ENCODE measurements at regions not wholly inside any gene's neighbourhood (a gene's known extent, or its start where the extent isn't known, plus 50 kb on each side); places are given as distances from the start of the nearest gene placed in this dataset.

DNA sequence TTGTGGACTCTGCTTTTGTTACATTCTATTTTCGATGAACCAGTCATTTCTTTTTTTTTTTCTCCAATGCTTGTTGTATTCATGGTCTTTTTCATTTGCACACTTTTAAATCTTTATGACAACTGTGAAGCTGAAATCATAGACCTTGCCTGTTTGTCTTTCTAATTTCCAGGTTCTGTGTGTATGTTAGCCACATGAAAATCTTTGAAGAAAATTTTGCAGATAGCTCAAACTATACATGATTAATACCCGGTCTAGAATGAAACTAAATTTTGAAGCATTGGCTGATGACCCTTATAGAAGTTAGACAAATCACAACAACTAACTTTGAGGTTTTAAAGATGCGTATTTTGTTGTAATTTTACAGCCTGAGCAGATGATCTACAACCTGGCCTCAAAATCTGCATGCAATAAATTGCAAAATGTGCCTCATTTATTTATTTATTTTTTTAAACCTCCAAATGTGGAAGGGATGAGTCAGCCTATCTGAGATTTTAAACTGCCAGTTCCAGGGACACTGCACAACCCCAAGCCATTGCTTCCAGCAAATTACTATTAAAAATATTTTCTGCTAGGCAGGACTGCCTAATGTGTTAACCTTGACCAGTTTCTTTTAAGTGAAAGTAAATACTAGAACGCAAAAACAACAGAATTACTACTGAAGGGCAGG lies 96.3 kb upstream of the NAV3 start:
- no peaks in the 10 kb centered on the region for H4K20me1 ChIP-seq (ENCODE audit: insufficient read depth, low read length)
- H3K4me1 ChIP-seq (ENCODE audit: low read length): no peaks in the 10 kb centered on the region
- no peak overlapping the region for H3K4me2 ChIP-seq (ENCODE audit: low read length)
- no peaks in the 10 kb centered on the region for H3K36me3 ChIP-seq (replicated peaks; ENCODE audit: low read depth, low read length)
- H3K4me3 ChIP-seq (ENCODE audit: low read length): no peak overlapping the region
- H3K27ac ChIP-seq (ENCODE audit: low read length): no peak overlapping the region
- TF ChIP-seq, protein P1, sequence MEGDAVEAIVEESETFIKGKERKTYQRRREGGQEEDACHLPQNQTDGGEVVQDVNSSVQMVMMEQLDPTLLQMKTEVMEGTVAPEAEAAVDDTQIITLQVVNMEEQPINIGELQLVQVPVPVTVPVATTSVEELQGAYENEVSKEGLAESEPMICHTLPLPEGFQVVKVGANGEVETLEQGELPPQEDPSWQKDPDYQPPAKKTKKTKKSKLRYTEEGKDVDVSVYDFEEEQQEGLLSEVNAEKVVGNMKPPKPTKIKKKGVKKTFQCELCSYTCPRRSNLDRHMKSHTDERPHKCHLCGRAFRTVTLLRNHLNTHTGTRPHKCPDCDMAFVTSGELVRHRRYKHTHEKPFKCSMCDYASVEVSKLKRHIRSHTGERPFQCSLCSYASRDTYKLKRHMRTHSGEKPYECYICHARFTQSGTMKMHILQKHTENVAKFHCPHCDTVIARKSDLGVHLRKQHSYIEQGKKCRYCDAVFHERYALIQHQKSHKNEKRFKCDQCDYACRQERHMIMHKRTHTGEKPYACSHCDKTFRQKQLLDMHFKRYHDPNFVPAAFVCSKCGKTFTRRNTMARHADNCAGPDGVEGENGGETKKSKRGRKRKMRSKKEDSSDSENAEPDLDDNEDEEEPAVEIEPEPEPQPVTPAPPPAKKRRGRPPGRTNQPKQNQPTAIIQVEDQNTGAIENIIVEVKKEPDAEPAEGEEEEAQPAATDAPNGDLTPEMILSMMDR (IDR thresholded peaks at IDR 0.05; ENCODE audit: low read depth, low read length): no peak
- TF ChIP-seq EZH2phosphoT487 (IDR thresholded peaks at IDR 0.05; ENCODE audit: low read depth): no peak
- no peaks in the 10 kb centered on the region for H3K27me3 ChIP-seq (ENCODE audit: low read depth, low read length)
- H3K9ac ChIP-seq (ENCODE audit: low read length): no peak overlapping the region
- H3K79me2 ChIP-seq (ENCODE audit: low read length): no peaks in the 10 kb centered on the region
- no peaks in the 10 kb centered on the region for H3K9me3 ChIP-seq (ENCODE audit: insufficient read depth, low read length)
- no peak overlapping the region for H2AFZ ChIP-seq (ENCODE audit: low read depth, low read length)

DNA sequence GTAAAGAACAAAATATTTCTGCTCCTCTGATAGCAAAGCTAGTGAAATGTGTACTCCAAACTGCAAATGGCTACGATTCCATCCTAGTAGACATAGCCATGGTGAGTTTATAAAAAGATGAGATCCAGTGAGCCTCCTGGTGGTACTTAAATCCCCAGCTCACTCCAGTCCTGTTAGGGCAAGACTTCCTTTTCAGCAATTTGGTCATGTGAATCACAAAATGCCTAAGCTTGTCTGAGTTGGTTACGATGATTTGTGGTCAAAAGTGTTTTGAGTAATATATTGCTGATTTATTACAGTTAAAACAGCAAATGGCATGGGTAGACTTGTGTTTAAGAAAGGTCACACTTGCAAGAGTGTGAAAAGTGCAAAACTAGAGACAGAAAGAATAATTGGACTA lies 102.7 kb upstream of the NAV3 start:
- H3K36me3 ChIP-seq (replicated peaks; ENCODE audit: low read depth, low read length): no peaks in the 10 kb centered on the region
- no peaks in the 10 kb centered on the region for H3K9me3 ChIP-seq (ENCODE audit: insufficient read depth, low read length)
- no peak overlapping the region for H2AFZ ChIP-seq (ENCODE audit: low read depth, low read length)
- TF ChIP-seq, protein P1 (IDR thresholded peaks at IDR 0.05; ENCODE audit: low read depth, low read length): no peak
- no peak for TF ChIP-seq EZH2phosphoT487 (IDR thresholded peaks at IDR 0.05; ENCODE audit: low read depth)
- H3K9ac ChIP-seq (ENCODE audit: low read length): no peak overlapping the region
- no peak overlapping the region for H3K4me3 ChIP-seq (ENCODE audit: low read length)
- H3K4me1 ChIP-seq (ENCODE audit: low read length): no peaks in the 10 kb centered on the region
- H3K27me3 ChIP-seq (ENCODE audit: low read depth, low read length): no peaks in the 10 kb centered on the region
- no peak overlapping the region for H3K27ac ChIP-seq (ENCODE audit: low read length)
- no peaks in the 10 kb centered on the region for H3K79me2 ChIP-seq (ENCODE audit: low read length)
- no peaks in the 10 kb centered on the region for H4K20me1 ChIP-seq (ENCODE audit: insufficient read depth, low read length)
- H3K4me2 ChIP-seq (ENCODE audit: low read length): no peak overlapping the region

DNA sequence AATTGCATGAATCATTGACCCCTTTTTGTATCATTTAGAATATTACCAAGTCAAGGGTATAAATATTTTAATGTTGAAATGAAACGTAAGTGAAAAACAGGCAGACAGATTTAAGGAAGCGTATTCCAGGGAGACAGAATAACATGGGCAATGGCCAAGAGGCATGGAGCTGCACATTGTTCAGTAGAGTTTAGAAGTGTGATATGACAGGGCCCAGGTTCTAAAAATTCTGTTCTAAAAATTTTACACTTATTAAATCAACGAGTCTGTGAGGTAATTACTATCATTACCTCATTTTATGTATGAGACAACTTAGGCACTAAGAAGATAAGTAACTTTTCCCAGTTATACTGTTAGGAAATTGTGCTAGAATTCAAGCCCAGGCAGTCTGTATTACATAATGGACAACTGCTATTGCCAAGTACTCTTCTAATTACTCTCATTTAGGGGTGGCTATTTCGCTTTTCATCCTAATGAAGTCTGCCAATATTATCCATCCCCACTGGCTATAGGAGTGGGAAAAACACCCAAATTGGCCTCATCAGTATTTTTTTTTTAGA lies 103.2 kb upstream of the NAV3 start:
- Histone ChIP-seq H3K79me2 (ENCODE audit: low read length) (no peaks in the 10 kb centered on the region), H4K20me1 (ENCODE audit: insufficient read depth, low read length) (no peaks in the 10 kb centered on the region), H3K27ac (ENCODE audit: low read length) (no peak overlapping the region), H3K36me3 (replicated peaks; ENCODE audit: low read depth, low read length) (no peaks in the 10 kb centered on the region), H3K4me3 (ENCODE audit: low read length) (no peak overlapping the region), H3K9me3 (ENCODE audit: insufficient read depth, low read length) (no peaks in the 10 kb centered on the region), H2AFZ (ENCODE audit: low read depth, low read length) (no peak overlapping the region), H3K27me3 (ENCODE audit: low read depth, low read length) (no peaks in the 10 kb centered on the region), H3K4me2 (ENCODE audit: low read length) (no peak overlapping the region), H3K9ac (ENCODE audit: low read length) (no peak overlapping the region), H3K4me1 (ENCODE audit: low read length) (no peaks in the 10 kb centered on the region)
- TF ChIP-seq, protein P1 (IDR thresholded peaks at IDR 0.05; ENCODE audit: low read depth, low read length): no peak
- no peak for TF ChIP-seq EZH2phosphoT487 (IDR thresholded peaks at IDR 0.05; ENCODE audit: low read depth)

DNA sequence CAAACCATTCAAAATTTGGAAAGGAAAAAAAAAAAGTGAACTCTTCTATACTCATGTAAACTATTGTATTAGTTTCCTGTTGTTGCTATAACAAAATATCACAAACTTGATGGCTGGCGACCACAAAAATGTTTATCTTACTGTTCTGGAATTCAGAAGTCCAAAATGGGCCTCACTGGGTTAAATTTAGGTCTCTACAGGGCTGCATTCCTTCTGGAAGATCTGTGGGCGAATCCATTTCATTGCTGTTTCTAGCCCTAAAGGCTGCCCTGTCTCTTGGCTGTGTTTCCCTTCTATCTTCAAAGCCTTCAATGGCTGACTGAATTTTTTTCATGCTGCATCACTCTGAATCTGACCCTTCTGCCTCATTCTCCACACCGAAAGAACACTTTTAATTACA lies 105.1 kb upstream of the NAV3 start:
- no peaks in the 10 kb centered on the region for H4K20me1 ChIP-seq (ENCODE audit: insufficient read depth, low read length)
- no peak overlapping the region for H2AFZ ChIP-seq (ENCODE audit: low read depth, low read length)
- no peaks in the 10 kb centered on the region for H3K4me1 ChIP-seq (ENCODE audit: low read length)
- no peaks in the 10 kb centered on the region for H3K79me2 ChIP-seq (ENCODE audit: low read length)
- no peaks in the 10 kb centered on the region for H3K27me3 ChIP-seq (ENCODE audit: low read depth, low read length)
- H3K27ac ChIP-seq (ENCODE audit: low read length): no peak overlapping the region
- TF ChIP-seq, protein P1 (IDR thresholded peaks at IDR 0.05; ENCODE audit: low read depth, low read length): no peak
- no peak for TF ChIP-seq EZH2phosphoT487 (IDR thresholded peaks at IDR 0.05; ENCODE audit: low read depth)
- H3K36me3 ChIP-seq (replicated peaks; ENCODE audit: low read depth, low read length): no peaks in the 10 kb centered on the region
- H3K9me3 ChIP-seq (ENCODE audit: insufficient read depth, low read length): no peaks in the 10 kb centered on the region
- no peak overlapping the region for H3K9ac ChIP-seq (ENCODE audit: low read length)
- H3K4me3 ChIP-seq (ENCODE audit: low read length): no peak overlapping the region
- H3K4me2 ChIP-seq (ENCODE audit: low read length): no peak overlapping the region
